Fibroblast of lung (primary cell): ENCODE measurements at regions not wholly inside any gene's neighbourhood (a gene's known extent, or its start where the extent isn't known, plus 50 kb on each side); places are given as distances from the start of the nearest gene placed in this dataset.

Source experiments
- DNase-seq, 2 donors: peaks; one replicate each; pipeline versions ENCODE4 v3.0.0 to v3.0.0-alpha.2; 2010; ENCODE audit warnings: low read depth in 2 of 2
- H2AFZ ChIP-seq: 2 replicates; pipeline ENCODE4 v1.5.1; 2012; ENCODE audit warnings: low read length, control low read depth, inconsistent platforms
- H3K27ac ChIP-seq: 2 replicates; pipeline ENCODE4 v1.5.1; 2011; ENCODE audit warnings: low read length, control low read depth; ENCODE audit not compliant: insufficient read depth
- H3K27me3 ChIP-seq: 2 replicates; pipeline ENCODE4 v1.5.1; 2011; ENCODE audit warnings: mild to moderate bottlenecking, low read length; ENCODE audit not compliant: control insufficient read depth, insufficient read depth
- H3K36me3 ChIP-seq: 2 replicates; pipeline ENCODE4 v1.5.1; 2011; ENCODE audit warnings: low read length; ENCODE audit not compliant: control insufficient read depth, insufficient read depth
- H3K4me1 ChIP-seq: 2 replicates; pipeline ENCODE4 v1.5.1; 2011; ENCODE audit warnings: low read length; ENCODE audit not compliant: control insufficient read depth, insufficient read depth; ENCODE audit errors: extremely low read depth
- H3K4me2 ChIP-seq: 2 replicates; pipeline ENCODE4 v1.5.1; 2011; ENCODE audit warnings: low read length, control low read depth; ENCODE audit not compliant: insufficient read depth; ENCODE audit errors: extremely low read depth
- H3K4me3 ChIP-seq, 4 experiments: fragments of 200-600 bp in 1 of 4; sonication (generic) in 1 of 4; replicated peaks in 1 of 4; 2 replicates each; pipeline ENCODE4 v1.5.1; 2011 to 2016; ENCODE audit warnings: low read length in 4 of 4, low read depth in 3 of 4, mild to moderate bottlenecking in 3 of 4, control low read depth in 2 of 4, inconsistent platforms in 1 of 4, mixed read lengths in 1 of 4; ENCODE audit not compliant: insufficient read depth in 1 of 4; ENCODE audit errors: control extremely low read depth in 1 of 4
- H3K79me2 ChIP-seq: 2 replicates; pipeline ENCODE4 v1.5.1; 2012; ENCODE audit warnings: mild to moderate bottlenecking, low read length, inconsistent platforms; ENCODE audit not compliant: control insufficient read depth, insufficient read depth
- H3K9ac ChIP-seq: 2 replicates; pipeline ENCODE4 v1.5.1; 2011; ENCODE audit warnings: mild to moderate bottlenecking, low read length, control low read depth; ENCODE audit not compliant: insufficient read depth
- H3K9me3 ChIP-seq: 2 replicates; pipeline ENCODE4 v1.5.1; 2012; ENCODE audit warnings: low read depth, low read length; ENCODE audit not compliant: control insufficient read depth, insufficient read depth
- H4K20me1 ChIP-seq: 2 replicates; pipeline ENCODE4 v1.5.1; 2011; ENCODE audit warnings: low read length; ENCODE audit not compliant: control insufficient read depth, insufficient read depth; ENCODE audit errors: extremely low read depth
- EZH2 ChIP-seq: IDR thresholded peaks from 2 replicates; pipeline ENCODE4 v1.5.1; 2012; ENCODE audit warnings: low read length, control low read depth, mild to moderate bottlenecking; ENCODE audit errors: missing control alignments
- TF ChIP-seq, protein P1 (sequence below), 2 donors: IDR thresholded peaks in 1 of 2; conservative IDR thresholded peaks in 1 of 2; 1 replicate in 1 of 2; 2 replicates in 1 of 2; pipeline ENCODE4 v1.5.1; 2011 to 2012; ENCODE audit warnings: low read length in 2 of 2, control low read depth in 1 of 2, inconsistent platforms in 1 of 2, low read depth in 1 of 2, mild to moderate bottlenecking in 1 of 2

- no peaks in the 10 kb centered on the region for H3K79me2 ChIP-seq
- no peaks in the 10 kb centered on the region for H3K27me3 ChIP-seq
- H3K9ac ChIP-seq, result no peak overlapping the region
- no peaks in the 10 kb centered on the region for H3K9me3 ChIP-seq
- H3K27ac ChIP-seq, result no peak overlapping the region
- no peaks in the 10 kb centered on the region for H4K20me1 ChIP-seq
- TF ChIP-seq, protein P1, sequence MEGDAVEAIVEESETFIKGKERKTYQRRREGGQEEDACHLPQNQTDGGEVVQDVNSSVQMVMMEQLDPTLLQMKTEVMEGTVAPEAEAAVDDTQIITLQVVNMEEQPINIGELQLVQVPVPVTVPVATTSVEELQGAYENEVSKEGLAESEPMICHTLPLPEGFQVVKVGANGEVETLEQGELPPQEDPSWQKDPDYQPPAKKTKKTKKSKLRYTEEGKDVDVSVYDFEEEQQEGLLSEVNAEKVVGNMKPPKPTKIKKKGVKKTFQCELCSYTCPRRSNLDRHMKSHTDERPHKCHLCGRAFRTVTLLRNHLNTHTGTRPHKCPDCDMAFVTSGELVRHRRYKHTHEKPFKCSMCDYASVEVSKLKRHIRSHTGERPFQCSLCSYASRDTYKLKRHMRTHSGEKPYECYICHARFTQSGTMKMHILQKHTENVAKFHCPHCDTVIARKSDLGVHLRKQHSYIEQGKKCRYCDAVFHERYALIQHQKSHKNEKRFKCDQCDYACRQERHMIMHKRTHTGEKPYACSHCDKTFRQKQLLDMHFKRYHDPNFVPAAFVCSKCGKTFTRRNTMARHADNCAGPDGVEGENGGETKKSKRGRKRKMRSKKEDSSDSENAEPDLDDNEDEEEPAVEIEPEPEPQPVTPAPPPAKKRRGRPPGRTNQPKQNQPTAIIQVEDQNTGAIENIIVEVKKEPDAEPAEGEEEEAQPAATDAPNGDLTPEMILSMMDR (conservative IDR thresholded peaks at IDR 0.05 in 1 of 2, IDR thresholded peaks at IDR 0.05 in 1 of 2; ENCODE audit: low read depth in 1 of 2, low read length in 2 of 2), result no peak
- TF ChIP-seq EZH2, result no peak
- no peaks in the 10 kb centered on the region for H3K36me3 ChIP-seq
- H3K4me2 ChIP-seq, result no peak overlapping the region
- H3K4me1 ChIP-seq, result peaks cover 11% of the 10 kb centered on the region
- peak; percentile 33 to 63 for DNase-seq
- no peak overlapping the region for H2AFZ ChIP-seq
- H3K4me3 ChIP-seq, result no peak overlapping the region
Observed at GRCh38 chr14:65210118-65210821, 108.0 kb upstream of the MAX start.

DNA sequence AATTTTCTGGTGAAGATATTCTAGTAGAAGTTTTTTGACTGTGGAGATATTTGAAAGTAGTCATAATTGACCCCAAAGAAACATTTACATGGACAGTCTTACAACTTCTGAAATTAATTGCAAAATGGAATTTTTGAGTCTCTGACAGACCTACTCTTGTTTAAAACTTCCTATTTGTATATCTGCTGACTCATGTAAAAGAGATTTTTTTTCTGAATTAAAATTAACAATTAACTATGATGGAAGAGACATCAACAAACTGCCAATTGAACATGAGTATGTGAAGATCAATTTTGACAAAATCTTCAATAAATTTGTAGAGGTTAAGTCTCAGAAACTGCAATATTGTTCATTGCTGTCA is 108.5 kb upstream of the MAX start:
- Histone ChIP-seq H4K20me1 (no peaks in the 10 kb centered on the region), H2AFZ (no peak overlapping the region), H3K4me3 (no peak overlapping the region), H3K36me3 (no peaks in the 10 kb centered on the region), H3K79me2 (no peaks in the 10 kb centered on the region), H3K9ac (no peak overlapping the region), H3K4me1 (peaks cover 11% of the 10 kb centered on the region), H3K9me3 (no peaks in the 10 kb centered on the region), H3K4me2 (no peak overlapping the region), H3K27ac (no peak overlapping the region), H3K27me3 (no peaks in the 10 kb centered on the region)
- DNase-seq, result peak in 1 of 2 donors; percentile 24
- TF ChIP-seq, protein P1 (conservative IDR thresholded peaks at IDR 0.05 in 1 of 2, IDR thresholded peaks at IDR 0.05 in 1 of 2; ENCODE audit: low read depth in 1 of 2, low read length in 2 of 2), result no peak
- TF ChIP-seq EZH2, result no peak

DNA sequence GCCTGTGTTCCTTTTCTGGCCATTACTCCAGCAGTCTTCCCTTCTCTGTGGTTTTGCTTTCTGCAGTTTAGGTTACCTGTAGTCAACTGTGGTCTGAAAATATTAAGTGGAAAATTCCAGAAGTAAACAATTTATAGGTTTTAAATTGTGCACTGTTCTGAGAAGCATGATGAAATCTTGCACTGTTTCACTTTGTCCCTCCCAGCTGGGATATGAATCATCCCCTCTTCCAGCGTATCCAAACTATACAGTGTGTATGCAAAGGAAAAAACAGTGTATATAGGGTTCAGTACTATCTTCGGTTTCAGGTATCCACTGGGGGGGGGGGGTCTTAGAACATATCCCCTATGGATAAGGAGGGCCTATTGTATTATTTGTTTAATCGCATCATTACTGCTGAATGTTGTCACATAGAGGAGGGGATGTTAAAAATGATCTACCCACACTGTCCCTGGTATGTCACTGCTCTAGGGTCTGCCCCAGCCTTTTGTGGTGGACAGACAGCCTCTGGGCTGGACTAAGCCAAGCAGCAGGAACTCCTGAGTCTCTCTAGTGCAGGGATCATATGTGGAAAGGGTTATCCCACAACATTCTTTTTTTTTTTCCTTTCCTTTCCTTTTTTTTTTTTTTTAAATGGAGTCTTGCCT is 109.1 kb upstream of the MAX start:
- H3K4me3 ChIP-seq, result peak overlapping the region in 1 of 4 experiments; percentile 19
- no peak for TF ChIP-seq EZH2
- TF ChIP-seq, protein P1 (conservative IDR thresholded peaks at IDR 0.05 in 1 of 2, IDR thresholded peaks at IDR 0.05 in 1 of 2; ENCODE audit: low read depth in 1 of 2, low read length in 2 of 2), result no peak
- peak overlapping the region; percentile 40 for H2AFZ ChIP-seq
- peak; percentile 70 to 85 for DNase-seq
- H3K4me1 ChIP-seq, result peaks cover 11% of the 10 kb centered on the region
- H3K79me2 ChIP-seq, result no peaks in the 10 kb centered on the region
- H3K9me3 ChIP-seq, result no peaks in the 10 kb centered on the region
- peak overlapping the region; percentile 26 for H3K27ac ChIP-seq
- peak overlapping the region; percentile 56 for H3K4me2 ChIP-seq
- no peak overlapping the region for H3K9ac ChIP-seq
- H3K27me3 ChIP-seq, result no peaks in the 10 kb centered on the region
- no peaks in the 10 kb centered on the region for H4K20me1 ChIP-seq
- no peaks in the 10 kb centered on the region for H3K36me3 ChIP-seq
